ENCODE measurements at regions not wholly inside any gene's neighbourhood (a gene's known extent, or its start where the extent isn't known, plus 50 kb on each side); places are given as distances from the start of the nearest gene placed in this dataset.

DNA sequence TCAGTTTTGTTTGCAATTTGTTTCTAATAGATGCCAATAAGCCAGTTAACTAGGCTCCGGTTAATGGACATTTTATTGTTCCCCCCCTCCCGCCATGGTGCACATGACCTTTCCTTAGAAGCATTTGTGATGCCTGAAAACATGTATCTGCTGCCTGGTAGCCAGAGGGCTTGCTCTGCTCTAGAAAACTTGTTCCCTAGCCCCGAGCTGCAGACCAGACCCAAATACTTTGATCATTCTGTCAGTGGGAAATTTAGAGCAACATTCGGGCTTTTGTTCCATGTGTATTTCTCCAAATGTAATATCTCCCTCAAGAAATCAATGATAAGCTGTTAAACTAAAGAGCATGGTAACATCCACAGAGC is 104.7 kb downstream of the EVX1 start:
- no peaks in the 10 kb centered on the region for H3K9me3 Mint-ChIP-seq
- H3K4me3 Mint-ChIP-seq = no peak overlapping the region
- H3K27ac Mint-ChIP-seq = no peak overlapping the region
- H3K4me1 Mint-ChIP-seq = no peaks in the 10 kb centered on the region
- H3K36me3 Mint-ChIP-seq = no peaks in the 10 kb centered on the region
- H3K27me3 Mint-ChIP-seq = peaks cover 14% of the 10 kb centered on the region

DNA sequence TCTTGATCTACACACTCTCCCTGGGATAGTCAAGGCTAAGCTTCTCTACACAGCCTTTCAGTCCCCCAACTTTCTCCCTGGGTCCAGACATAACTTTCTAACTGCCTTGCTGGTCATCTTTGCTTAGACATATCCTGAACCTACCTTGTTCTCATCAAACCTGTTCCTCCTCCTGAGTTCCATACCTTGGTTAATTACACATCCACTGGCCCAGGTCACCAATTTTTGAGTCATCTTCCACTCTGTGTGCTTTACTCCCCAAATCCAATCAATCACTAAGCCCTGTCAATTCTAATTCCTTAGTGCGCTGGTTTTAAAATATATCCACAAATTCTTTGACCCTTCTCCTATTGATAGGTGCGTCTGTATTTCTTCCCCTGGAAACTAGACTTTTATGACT is 107.0 kb downstream of the EVX1 start:
- Mint-ChIP-seq H3K4me3 (no peak overlapping the region), H3K27me3 (peaks cover 15% of the 10 kb centered on the region), H3K27ac (no peak overlapping the region), H3K36me3 (no peaks in the 10 kb centered on the region), H3K9me3 (no peaks in the 10 kb centered on the region), H3K4me1 (no peaks in the 10 kb centered on the region)

DNA sequence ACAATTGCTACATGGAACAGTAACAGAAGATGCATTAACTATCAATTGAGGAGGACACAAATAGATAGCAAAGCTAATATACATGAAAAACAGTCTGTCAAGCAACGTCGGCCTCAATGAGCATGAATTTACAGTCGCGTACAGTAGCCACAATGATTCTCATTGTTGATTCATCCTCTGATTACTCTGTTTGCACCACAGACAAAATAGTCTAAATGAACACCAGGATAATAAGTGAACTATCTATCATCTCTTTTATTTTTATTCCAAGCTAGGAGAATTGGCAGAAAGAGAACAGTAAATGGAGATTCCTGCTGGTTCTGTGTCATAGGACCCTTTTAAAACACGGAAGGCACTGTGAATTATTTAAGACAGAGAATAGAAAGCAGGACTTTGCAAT is 108.5 kb downstream of the EVX1 start:
- H3K36me3 Mint-ChIP-seq = no peaks in the 10 kb centered on the region
- no peak overlapping the region for H3K4me3 Mint-ChIP-seq
- H3K9me3 Mint-ChIP-seq = no peaks in the 10 kb centered on the region
- H3K27me3 Mint-ChIP-seq = peaks cover 17% of the 10 kb centered on the region
- no peaks in the 10 kb centered on the region for H3K4me1 Mint-ChIP-seq
- H3K27ac Mint-ChIP-seq = no peak overlapping the region

DNA sequence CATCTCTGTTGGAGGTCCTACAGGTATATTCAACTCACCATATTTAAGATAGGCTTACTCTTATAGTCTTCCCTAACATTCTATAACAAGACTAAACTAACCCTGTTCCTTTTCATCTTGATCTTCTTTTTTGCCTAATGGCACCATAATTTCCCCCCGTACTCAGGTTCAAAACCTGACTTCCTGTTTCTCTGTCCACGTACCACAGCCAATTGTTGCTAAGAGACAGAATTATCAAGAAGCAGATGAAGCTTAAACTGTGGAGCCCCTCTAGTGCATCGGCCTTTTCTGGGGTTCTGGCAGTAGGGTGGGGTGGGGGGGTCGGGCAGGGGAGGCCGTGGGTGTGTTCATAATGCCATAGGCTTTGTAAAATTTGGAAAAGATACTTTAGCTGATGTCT is 109.2 kb downstream of the EVX1 start:
- no peaks in the 10 kb centered on the region for H3K4me1 Mint-ChIP-seq
- no peak overlapping the region for H3K27ac Mint-ChIP-seq
- no peak overlapping the region for H3K4me3 Mint-ChIP-seq
- H3K9me3 Mint-ChIP-seq = no peaks in the 10 kb centered on the region
- peaks cover 17% of the 10 kb centered on the region for H3K27me3 Mint-ChIP-seq
- no peaks in the 10 kb centered on the region for H3K36me3 Mint-ChIP-seq

DNA sequence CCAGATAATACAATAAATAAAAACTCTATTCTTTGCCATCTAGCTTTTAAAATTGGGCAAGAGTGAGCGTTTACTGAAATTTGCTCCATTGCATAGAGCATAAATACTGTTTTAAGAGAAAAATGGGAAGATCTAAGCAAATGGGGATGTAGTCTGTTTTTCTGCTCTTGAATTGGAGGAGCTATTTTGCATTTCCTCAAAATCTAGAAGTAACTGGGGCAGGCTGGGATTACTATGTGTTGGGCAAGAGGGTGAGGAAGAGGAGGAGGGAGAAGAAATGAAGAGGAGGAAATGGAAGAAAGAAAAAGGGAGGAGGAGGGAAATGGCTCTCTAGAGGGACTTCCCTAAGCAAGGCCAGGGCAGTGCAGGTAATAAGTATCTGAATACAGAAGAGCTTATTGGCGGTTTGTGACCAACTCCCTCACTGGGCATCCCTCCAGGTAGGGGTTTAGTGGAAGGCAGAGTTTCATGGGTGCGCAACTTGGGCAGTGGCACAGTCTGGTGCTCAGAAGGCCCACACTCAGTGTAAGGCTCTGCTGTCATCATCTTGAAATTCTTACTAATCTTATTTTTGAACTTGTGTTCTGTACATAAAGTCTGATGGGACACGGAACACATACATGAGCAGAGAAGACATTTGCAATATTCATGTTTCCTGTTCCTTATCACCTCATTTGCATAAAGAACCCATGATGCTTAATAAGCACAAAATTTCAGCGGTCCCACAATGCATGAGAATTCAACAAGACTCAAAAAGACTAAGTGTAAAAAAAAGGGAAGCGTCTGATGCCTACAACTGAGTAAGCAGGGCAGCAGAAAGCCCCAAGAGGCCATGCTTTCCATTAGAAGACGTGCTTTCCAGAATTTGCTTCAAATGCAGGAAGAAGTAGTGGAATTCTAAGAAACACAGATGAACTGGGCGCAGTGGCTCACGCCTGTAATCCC is 116.9 kb downstream of the EVX1 start:
- H3K36me3 Mint-ChIP-seq = no peaks in the 10 kb centered on the region
- H3K27ac Mint-ChIP-seq = no peak overlapping the region
- no peaks in the 10 kb centered on the region for H3K9me3 Mint-ChIP-seq
- no peaks in the 10 kb centered on the region for H3K4me1 Mint-ChIP-seq
- H3K27me3 Mint-ChIP-seq = peaks cover 7% of the 10 kb centered on the region
- H3K4me3 Mint-ChIP-seq = no peak overlapping the region

DNA sequence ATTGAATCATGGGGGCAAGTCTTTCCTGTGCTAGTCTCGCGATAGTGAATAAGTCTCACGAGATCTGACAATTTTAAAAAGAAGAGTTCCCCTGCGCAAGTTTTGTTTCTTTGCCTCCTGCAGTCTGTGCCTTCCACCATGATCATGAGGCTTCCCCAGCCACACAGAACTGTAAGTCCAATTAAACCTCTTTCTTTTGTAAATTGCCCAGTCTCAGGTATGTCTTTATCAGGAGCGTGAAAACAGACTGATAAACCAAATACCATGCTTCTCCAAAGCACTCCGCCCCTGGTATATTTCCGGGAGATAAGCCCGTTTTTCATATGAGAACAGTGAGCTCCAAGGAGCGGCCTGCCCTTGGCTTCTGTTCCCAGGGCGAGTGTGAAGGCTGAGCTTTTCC is 118.9 kb downstream of the EVX1 start:
- Mint-ChIP-seq H3K36me3 (no peaks in the 10 kb centered on the region), H3K4me3 (no peak overlapping the region), H3K27ac (no peak overlapping the region), H3K9me3 (no peaks in the 10 kb centered on the region), H3K4me1 (no peaks in the 10 kb centered on the region), H3K27me3 (peaks cover 5% of the 10 kb centered on the region)

DNA sequence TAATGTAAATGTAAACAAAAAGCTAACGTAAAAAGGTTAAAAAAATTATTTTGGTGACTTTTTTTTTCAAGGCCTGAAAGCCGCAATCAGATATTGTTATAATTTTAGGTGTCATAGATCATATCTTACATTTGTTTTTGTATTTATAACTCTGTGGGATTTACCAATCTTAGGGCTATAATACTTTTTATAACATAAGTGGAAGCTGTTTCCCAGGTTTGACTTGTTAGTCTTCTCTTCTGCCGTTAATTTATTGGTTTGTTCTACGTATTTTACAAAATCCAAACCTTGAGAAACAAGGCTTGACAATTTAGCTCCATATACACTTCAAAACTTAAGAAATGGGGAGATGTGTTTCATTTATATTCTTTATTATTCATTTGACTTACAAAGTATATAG is 119.4 kb downstream of the EVX1 start:
- H3K4me3 Mint-ChIP-seq = no peak overlapping the region
- no peaks in the 10 kb centered on the region for H3K9me3 Mint-ChIP-seq
- H3K4me1 Mint-ChIP-seq = no peaks in the 10 kb centered on the region
- no peak overlapping the region for H3K27ac Mint-ChIP-seq
- H3K36me3 Mint-ChIP-seq = no peaks in the 10 kb centered on the region
- peaks cover 5% of the 10 kb centered on the region for H3K27me3 Mint-ChIP-seq

DNA sequence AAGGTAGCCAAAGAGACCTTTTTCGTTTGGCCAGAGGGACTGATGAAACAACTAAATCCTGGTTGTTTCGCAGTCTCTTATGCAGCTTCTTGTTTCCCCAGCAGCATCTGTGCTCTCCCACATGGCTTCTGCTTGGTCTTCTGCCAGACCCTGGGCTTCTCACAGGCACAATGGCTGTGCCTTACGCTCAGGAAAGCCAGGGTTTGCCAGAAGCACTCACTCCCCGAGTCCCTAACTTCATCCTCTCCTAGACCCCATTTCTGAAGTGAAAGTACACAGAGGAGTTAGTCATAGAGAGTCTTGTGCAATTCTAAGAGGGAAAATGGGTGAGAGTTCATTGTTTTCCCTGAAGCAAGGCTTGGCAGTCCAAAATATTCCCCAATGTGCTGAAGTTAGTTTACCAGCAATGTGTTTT is 121.7 kb downstream of the EVX1 start:
- H3K4me1 Mint-ChIP-seq = no peaks in the 10 kb centered on the region
- no peaks in the 10 kb centered on the region for H3K27me3 Mint-ChIP-seq
- no peaks in the 10 kb centered on the region for H3K9me3 Mint-ChIP-seq
- H3K4me3 Mint-ChIP-seq = no peak overlapping the region
- no peaks in the 10 kb centered on the region for H3K36me3 Mint-ChIP-seq
- no peak overlapping the region for H3K27ac Mint-ChIP-seq

DNA sequence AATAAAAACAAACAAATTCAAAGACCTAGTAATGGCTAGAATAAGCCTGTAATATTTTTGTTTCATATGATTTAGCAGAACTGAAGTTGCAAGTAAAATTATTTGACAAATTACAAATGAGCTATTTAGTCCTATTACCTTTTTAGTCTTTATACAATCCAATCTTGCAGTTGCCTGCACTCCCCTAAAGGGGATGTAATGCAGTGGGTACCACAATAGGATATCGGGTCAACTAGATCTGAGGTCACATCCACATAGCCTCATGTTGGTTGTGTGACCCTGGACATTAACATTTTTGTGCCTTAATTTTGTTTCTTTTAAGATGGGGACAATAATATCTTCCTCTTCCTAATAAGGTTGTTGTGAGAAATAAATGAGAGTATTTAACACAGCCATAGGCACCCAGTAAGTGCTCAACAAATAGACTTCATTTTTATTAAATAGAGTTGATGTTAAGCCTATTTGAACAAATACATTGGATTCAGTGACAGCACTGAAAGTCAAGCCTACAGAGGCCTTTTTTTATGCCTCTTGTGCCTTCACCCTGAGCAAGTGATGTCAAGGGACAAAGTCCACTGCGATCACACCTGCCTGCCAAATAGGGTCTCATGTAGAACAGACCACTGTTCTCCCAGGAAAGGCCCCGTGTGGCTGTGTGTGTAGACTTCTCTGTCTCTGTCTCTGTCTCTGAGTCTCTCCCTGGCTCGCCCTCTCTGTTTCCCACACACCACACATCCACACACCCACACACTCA is 124.8 kb downstream of the EVX1 start:
- H3K4me1 Mint-ChIP-seq = no peaks in the 10 kb centered on the region

DNA sequence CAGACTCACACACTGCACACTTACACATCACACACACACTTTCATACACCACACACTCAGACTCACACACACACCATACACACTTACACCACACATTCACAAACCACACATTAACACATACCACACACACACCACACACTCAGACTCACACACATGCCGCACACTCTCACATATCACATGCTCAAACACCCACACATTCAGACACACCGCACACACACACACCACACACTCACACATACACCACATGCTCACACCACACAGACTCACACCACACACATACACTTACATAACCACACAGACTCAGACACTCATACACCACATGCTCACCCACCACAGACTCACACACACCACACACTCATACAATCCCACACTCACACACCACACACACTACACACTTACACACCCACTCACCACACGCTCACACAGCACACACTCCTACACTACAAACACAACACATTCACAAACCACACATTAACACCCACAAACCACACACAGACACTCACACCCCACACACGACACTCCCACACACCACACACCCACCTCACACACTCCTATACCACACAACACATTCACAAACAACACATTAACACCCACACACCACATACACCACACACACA is 125.4 kb downstream of the EVX1 start:
- Mint-ChIP-seq H3K27ac (no peak overlapping the region), H3K4me3 (no peak overlapping the region), H3K36me3 (no peaks in the 10 kb centered on the region), H3K27me3 (no peaks in the 10 kb centered on the region), H3K9me3 (no peaks in the 10 kb centered on the region), H3K4me1 (no peaks in the 10 kb centered on the region)

More for the DNA sequence above, 124.8 kb downstream of the EVX1 start:
- Mint-ChIP-seq H3K9me3 (no peaks in the 10 kb centered on the region), H3K27me3 (no peaks in the 10 kb centered on the region), H3K36me3 (no peaks in the 10 kb centered on the region), H3K27ac (no peak overlapping the region), H3K4me3 (no peak overlapping the region)

DNA sequence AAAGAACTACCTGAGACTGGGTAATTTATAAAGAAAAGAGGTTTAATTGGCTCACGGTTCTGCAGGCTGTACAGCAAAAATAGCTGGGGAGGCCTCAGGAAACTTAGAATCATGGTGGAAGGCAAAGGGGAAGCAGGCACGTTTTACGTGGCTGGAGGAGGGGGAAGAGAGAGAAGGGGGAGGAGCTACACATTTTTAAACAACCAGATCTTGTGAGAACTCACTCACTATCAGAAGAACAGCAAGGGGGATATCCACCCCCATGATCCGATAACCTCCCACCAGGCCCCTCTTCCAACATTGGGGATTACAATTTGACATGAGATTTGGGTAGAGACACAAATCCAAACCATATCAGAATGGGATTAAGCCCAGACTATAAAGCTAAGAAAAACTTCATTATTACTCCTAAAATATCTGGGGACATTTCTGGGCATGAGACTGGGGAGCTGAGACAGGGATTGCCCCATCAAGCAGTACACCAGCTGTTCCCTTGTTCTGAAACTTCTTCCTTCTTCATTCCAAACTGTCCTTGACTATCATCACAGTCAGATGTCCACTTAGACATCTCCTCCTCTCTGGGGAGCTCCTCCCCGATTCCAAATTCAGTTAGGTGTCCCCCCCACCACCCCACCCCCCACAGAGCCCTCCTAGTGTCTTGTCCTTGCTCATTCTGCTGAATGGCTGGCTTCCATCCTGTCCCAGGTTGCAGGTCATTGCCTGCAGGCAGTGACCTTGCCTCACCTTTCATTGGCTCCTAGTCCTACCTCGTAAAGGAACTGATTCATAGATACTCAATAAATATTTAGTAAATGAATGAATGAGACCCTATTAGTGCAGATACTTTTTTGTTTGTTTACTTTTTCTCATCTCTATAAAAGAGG is 132.6 kb downstream of the EVX1 start:
- peaks cover 12% of the 10 kb centered on the region for H3K27me3 Mint-ChIP-seq
- no peaks in the 10 kb centered on the region for H3K4me1 Mint-ChIP-seq
- H3K9me3 Mint-ChIP-seq = no peaks in the 10 kb centered on the region
- no peak overlapping the region for H3K27ac Mint-ChIP-seq
- H3K4me3 Mint-ChIP-seq = no peak overlapping the region
- H3K36me3 Mint-ChIP-seq = no peaks in the 10 kb centered on the region

DNA sequence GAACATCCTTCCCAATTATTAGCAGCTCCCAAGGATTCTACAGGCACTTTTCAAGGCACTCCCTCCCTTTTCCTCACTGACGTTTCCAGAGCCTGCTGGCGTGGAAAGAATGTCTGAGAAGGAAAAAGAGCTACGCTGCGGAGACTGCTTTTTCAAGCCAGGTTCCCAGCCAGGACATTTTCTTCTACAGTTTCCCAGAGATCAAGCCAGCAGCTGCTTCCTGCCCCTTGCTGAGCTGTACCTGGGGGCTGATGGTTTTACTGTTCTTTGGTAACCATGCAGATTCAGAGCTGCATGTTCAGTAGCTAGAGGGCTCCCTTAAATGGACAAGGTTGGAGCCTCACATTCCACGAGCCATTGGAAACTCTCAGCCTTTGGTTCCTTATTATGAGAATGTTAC is 133.4 kb downstream of the EVX1 start:
- Mint-ChIP-seq H3K36me3 (no peaks in the 10 kb centered on the region), H3K27ac (no peak overlapping the region), H3K27me3 (peaks cover 12% of the 10 kb centered on the region), H3K4me3 (no peak overlapping the region), H3K4me1 (no peaks in the 10 kb centered on the region), H3K9me3 (no peaks in the 10 kb centered on the region)

DNA sequence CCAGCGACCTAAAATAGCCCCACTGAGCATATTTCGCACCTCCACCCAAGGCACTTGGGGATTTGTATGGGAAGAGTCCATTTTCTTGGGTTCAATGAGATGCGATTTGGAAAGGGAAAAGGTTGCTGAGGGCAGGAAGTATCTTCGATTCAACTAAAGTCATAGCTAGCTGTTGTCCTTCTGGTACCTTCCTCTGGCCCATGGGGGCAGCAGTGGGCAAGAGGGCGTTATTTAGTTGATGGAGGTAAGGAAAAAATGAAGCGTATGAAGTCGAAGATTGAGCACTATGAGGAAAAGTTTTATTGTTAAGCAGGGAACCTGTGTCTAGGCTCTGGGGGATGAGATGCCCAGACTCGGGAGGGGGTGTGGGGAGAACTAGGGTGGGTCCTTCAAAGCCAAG is 135.4 kb downstream of the EVX1 start:
- Mint-ChIP-seq H3K27me3 (peaks cover 12% of the 10 kb centered on the region), H3K4me3 (no peak overlapping the region), H3K9me3 (no peaks in the 10 kb centered on the region), H3K4me1 (no peaks in the 10 kb centered on the region), H3K36me3 (no peaks in the 10 kb centered on the region), H3K27ac (no peak overlapping the region)

DNA sequence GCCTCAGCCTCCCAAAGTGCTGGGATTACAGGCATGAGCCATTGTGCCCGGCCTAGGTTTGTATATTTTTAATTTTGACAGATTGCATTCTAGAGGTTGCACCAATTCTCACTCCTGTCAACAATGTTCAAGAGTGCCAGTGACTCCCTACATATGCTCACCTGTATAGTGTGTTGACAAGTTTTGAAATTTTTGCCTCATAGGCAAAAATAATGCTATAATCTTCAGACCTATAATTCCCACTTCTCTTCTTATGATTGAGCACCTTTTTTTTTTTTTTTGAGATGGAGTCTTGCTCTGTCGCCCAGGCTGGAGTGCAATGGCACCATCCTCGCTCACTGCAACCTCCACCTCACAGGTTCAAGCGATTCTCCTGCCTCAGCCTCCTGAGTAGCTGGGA is 139.7 kb downstream of the EVX1 start:
- no peaks in the 10 kb centered on the region for H3K36me3 Mint-ChIP-seq
- no peak overlapping the region for H3K4me3 Mint-ChIP-seq
- H3K4me1 Mint-ChIP-seq = no peaks in the 10 kb centered on the region
- no peaks in the 10 kb centered on the region for H3K9me3 Mint-ChIP-seq
- no peak overlapping the region for H3K27ac Mint-ChIP-seq
- H3K27me3 Mint-ChIP-seq = peaks cover 10% of the 10 kb centered on the region

DNA sequence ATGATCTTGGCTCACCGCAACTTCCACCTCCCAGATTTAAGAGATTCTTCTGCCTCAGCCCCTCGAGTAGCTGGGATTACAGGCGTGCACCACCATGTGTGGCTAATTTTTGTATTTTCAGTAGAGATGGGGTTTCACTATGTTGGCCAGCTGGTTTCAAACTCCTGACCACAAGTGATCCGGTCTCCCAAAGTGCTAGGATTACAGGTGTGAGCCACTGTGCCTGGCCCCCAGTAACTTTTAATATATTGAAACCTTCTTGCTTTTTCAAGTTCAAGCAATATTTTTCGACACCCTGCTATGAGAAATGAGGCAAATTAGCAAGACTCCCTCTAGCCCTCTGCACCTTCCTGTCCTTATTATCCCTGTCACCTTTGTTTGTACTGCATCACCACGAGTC is 144.0 kb downstream of the EVX1 start:
- H3K4me1 Mint-ChIP-seq = no peaks in the 10 kb centered on the region
- H3K27me3 Mint-ChIP-seq = peaks cover 26% of the 10 kb centered on the region
- peak overlapping the region; percentile 25 for H3K27ac Mint-ChIP-seq
- no peaks in the 10 kb centered on the region for H3K36me3 Mint-ChIP-seq
- H3K4me3 Mint-ChIP-seq = no peak overlapping the region
- no peaks in the 10 kb centered on the region for H3K9me3 Mint-ChIP-seq

All from activated naive CD4-positive, alpha-beta T cell treated with anti-CD3 and anti-CD28 coated beads, Interleukin-2, amount 50 U/mL, for 24 hours (primary cell).